ENCODE measurements at regions not wholly inside any gene's neighbourhood (a gene's known extent, or its start where the extent isn't known, plus 50 kb on each side); places are given as distances from the start of the nearest gene placed in this dataset.

- Histone ChIP-seq H3K9me2 (replicated peaks; ENCODE audit: insufficient read depth, low read length) (no peaks in the 10 kb centered on the region), H3K79me2 (ENCODE audit: insufficient read depth, low read length) (no peaks in the 10 kb centered on the region), H4K20me1 (ENCODE audit: low read depth, low read length) (no peaks in the 10 kb centered on the region), H3F3A (ENCODE audit: insufficient read depth) (no peaks in the 10 kb centered on the region), H3K9me3 (ENCODE audit: insufficient read depth, low read length) (no peaks in the 10 kb centered on the region), H3K27me3 (ENCODE audit: low read length) (no peaks in the 10 kb centered on the region), H3K4me3 (ENCODE audit: insufficient read depth, low read length, poor library complexity, severe bottlenecking) (no peak overlapping the region), H3K4me2 (ENCODE audit: low read depth, low read length, poor library complexity, severe bottlenecking) (no peak overlapping the region), H3K36me3 (ENCODE audit: low read length) (no peaks in the 10 kb centered on the region), H3K27ac (ENCODE audit: low read depth, low read length) (no peak overlapping the region), H2AFZ (ENCODE audit: low read depth, low read length, severe bottlenecking) (no peak overlapping the region), H3K9ac (ENCODE audit: low read length) (no peak overlapping the region)
- TF ChIP-seq, protein P1, sequence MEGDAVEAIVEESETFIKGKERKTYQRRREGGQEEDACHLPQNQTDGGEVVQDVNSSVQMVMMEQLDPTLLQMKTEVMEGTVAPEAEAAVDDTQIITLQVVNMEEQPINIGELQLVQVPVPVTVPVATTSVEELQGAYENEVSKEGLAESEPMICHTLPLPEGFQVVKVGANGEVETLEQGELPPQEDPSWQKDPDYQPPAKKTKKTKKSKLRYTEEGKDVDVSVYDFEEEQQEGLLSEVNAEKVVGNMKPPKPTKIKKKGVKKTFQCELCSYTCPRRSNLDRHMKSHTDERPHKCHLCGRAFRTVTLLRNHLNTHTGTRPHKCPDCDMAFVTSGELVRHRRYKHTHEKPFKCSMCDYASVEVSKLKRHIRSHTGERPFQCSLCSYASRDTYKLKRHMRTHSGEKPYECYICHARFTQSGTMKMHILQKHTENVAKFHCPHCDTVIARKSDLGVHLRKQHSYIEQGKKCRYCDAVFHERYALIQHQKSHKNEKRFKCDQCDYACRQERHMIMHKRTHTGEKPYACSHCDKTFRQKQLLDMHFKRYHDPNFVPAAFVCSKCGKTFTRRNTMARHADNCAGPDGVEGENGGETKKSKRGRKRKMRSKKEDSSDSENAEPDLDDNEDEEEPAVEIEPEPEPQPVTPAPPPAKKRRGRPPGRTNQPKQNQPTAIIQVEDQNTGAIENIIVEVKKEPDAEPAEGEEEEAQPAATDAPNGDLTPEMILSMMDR (IDR thresholded peaks at IDR 0.05; ENCODE audit: insufficient read depth, low read length, poor library complexity, severe bottlenecking), result no peak
- TF ChIP-seq EZH2phosphoT487 (conservative IDR thresholded peaks at IDR 0.05; ENCODE audit: low read length), result no peak
Measured at GRCh38 chr4:15233626-15234025, 194.2 kb upstream of the C1QTNF7 start.

- Histone ChIP-seq H3K4me3 (ENCODE audit: insufficient read depth, low read length, poor library complexity, severe bottlenecking) (no peak overlapping the region), H2AFZ (ENCODE audit: low read depth, low read length, severe bottlenecking) (no peak overlapping the region), H3K79me2 (ENCODE audit: insufficient read depth, low read length) (no peaks in the 10 kb centered on the region), H3K9ac (ENCODE audit: low read length) (no peak overlapping the region), H3K27me3 (ENCODE audit: low read length) (no peaks in the 10 kb centered on the region), H3K4me2 (ENCODE audit: low read depth, low read length, poor library complexity, severe bottlenecking) (no peak overlapping the region), H4K20me1 (ENCODE audit: low read depth, low read length) (no peaks in the 10 kb centered on the region), H3K27ac (ENCODE audit: low read depth, low read length) (no peak overlapping the region), H3K9me2 (replicated peaks; ENCODE audit: insufficient read depth, low read length) (no peaks in the 10 kb centered on the region), H3F3A (ENCODE audit: insufficient read depth) (no peaks in the 10 kb centered on the region), H3K9me3 (ENCODE audit: insufficient read depth, low read length) (no peaks in the 10 kb centered on the region), H3K36me3 (ENCODE audit: low read length) (no peaks in the 10 kb centered on the region)
- TF ChIP-seq, protein P1 (IDR thresholded peaks at IDR 0.05; ENCODE audit: insufficient read depth, low read length, poor library complexity, severe bottlenecking), result no peak
- TF ChIP-seq EZH2phosphoT487 (conservative IDR thresholded peaks at IDR 0.05; ENCODE audit: low read length), result no peak
Measured at GRCh38 chr4:15234116-15234855, 193.5 kb upstream of the C1QTNF7 start.

GRCh38 chr4:15234856-15235126 is 193.0 kb upstream of the C1QTNF7 start:
- Histone ChIP-seq H3K27me3 (ENCODE audit: low read length) (no peaks in the 10 kb centered on the region), H3K9me2 (replicated peaks; ENCODE audit: insufficient read depth, low read length) (no peaks in the 10 kb centered on the region), H2AFZ (ENCODE audit: low read depth, low read length, severe bottlenecking) (no peak overlapping the region), H3K4me3 (ENCODE audit: insufficient read depth, low read length, poor library complexity, severe bottlenecking) (no peak overlapping the region), H3F3A (ENCODE audit: insufficient read depth) (no peaks in the 10 kb centered on the region), H3K9me3 (ENCODE audit: insufficient read depth, low read length) (no peaks in the 10 kb centered on the region), H3K36me3 (ENCODE audit: low read length) (no peaks in the 10 kb centered on the region), H3K27ac (ENCODE audit: low read depth, low read length) (no peak overlapping the region), H4K20me1 (ENCODE audit: low read depth, low read length) (no peaks in the 10 kb centered on the region), H3K4me2 (ENCODE audit: low read depth, low read length, poor library complexity, severe bottlenecking) (no peak overlapping the region), H3K9ac (ENCODE audit: low read length) (no peak overlapping the region), H3K79me2 (ENCODE audit: insufficient read depth, low read length) (no peaks in the 10 kb centered on the region)
- TF ChIP-seq, protein P1 (IDR thresholded peaks at IDR 0.05; ENCODE audit: insufficient read depth, low read length, poor library complexity, severe bottlenecking), result no peak
- TF ChIP-seq EZH2phosphoT487 (conservative IDR thresholded peaks at IDR 0.05; ENCODE audit: low read length), result no peak

Data from SU-DHL-6 (cell line).